ENCODE measurements at regions not wholly inside any gene's neighbourhood (a gene's known extent, or its start where the extent isn't known, plus 50 kb on each side); places are given as distances from the start of the nearest gene placed in this dataset.
"Not testable (repeated sequence)": the region's sequence is repeated elsewhere in the genome, so short reads cannot be mapped to it uniquely, and the experiment has no call there.

DNA sequence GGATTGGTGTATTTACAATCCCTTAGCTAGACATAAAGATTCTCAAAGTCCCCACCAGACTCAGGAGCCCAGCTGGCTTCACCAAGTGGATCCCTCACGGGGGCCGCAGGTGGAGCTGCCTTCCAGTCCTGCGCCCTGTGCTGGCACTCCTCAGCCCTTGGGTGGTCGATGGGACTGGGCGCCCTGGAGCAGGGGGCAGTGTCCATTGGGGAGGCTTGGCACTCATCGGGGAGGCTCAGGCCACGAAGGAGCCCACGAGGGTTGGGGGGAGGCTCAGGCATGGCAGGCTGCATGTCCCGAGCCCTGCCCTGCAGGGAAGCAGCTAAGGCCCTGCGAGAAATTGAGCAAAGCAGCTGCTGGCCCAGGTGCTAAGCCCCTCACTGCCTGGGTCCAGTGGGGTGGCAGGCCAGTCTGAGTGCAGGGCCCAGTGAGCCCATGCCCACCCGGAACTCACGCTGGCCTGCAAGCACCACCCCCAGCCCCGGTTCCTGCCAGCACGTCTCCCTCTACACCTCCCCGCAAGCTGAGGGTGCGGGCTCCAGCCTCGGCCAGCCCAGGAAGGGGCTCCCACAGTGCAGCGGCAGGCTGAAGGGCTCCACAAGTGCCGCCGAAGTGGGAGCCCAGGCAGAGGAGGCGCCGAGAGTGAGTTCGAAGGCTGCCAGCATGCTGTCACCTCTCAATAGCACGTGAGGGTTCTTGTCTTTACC is 198.5 kb downstream of the ADRA2C start:
- H3K36me3 Mint-ChIP-seq; CTCF ChIA-PET; intact Hi-C loops (cut with micrococcal nuclease); H3K4me3 Mint-ChIP-seq; H3K4me1 Mint-ChIP-seq; H3K27ac ChIP-seq (ENCODE audit: low read depth, low read length); H3K27me3 Mint-ChIP-seq; H3K9me3 Mint-ChIP-seq; H3K4me1 ChIP-seq (ENCODE audit: control insufficient read depth in 2 of 2, insufficient read depth in 2 of 2, low read length in 2 of 2); H3K9me3 ChIP-seq (ENCODE audit: control insufficient read depth in 2 of 3, low read length in 3 of 3); H3K27me3 ChIP-seq (ENCODE audit: control insufficient read depth in 2 of 2, insufficient read depth in 2 of 2, low read length in 2 of 2); DNase-seq; H3K36me3 ChIP-seq (ENCODE audit: control insufficient read depth in 2 of 3, insufficient read depth in 3 of 3, low read length in 3 of 3); H3K27ac Mint-ChIP-seq; ATAC-seq; H3K4me3 ChIP-seq (ENCODE audit: low read length): not testable (repeated sequence)
- POLR2A ChIA-PET, result interaction anchor here (0.5 kb wide), 1 partner anchor 1001 kb away, joined by 3 read pairs; the partner anchor contains the start of gene GRK4

DNA sequence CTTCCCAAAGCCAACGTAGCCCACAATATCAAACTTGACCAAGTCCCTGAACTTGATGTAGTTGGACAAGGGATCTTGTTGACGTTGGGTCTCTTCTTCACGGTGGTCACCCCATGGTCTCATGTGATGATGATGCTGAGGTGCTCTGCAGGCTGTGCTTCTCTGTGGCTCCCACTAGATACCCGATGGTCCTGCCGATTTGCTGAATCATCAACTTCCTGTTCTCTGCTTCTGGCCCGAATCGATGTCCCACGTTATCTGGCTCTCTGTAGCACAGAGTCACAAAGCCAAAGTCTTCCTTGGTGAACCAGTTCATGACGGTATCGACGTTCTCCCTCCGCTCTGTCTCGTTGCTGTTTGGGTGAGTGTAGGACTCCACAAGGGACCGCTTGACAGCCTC is 201.0 kb downstream of the ADRA2C start:
- H3K36me3 ChIP-seq (ENCODE audit: control insufficient read depth in 2 of 3, insufficient read depth in 3 of 3, low read length in 3 of 3); CTCF ChIA-PET; H3K4me3 ChIP-seq (ENCODE audit: low read length); ATAC-seq; H3K27ac ChIP-seq (ENCODE audit: low read depth, low read length); H3K4me1 ChIP-seq (ENCODE audit: control insufficient read depth in 2 of 2, insufficient read depth in 2 of 2, low read length in 2 of 2); H3K9me3 Mint-ChIP-seq; H3K4me3 Mint-ChIP-seq; H3K4me1 Mint-ChIP-seq; H3K27me3 Mint-ChIP-seq; POLR2A ChIA-PET; DNase-seq; H3K36me3 Mint-ChIP-seq; H3K27me3 ChIP-seq (ENCODE audit: control insufficient read depth in 2 of 2, insufficient read depth in 2 of 2, low read length in 2 of 2); intact Hi-C loops (cut with micrococcal nuclease); H3K9me3 ChIP-seq (ENCODE audit: control insufficient read depth in 2 of 3, low read length in 3 of 3): not testable (repeated sequence)
- H3K27ac Mint-ChIP-seq, result peak overlapping the region in 1 of 9 donors; percentile 48

DNA sequence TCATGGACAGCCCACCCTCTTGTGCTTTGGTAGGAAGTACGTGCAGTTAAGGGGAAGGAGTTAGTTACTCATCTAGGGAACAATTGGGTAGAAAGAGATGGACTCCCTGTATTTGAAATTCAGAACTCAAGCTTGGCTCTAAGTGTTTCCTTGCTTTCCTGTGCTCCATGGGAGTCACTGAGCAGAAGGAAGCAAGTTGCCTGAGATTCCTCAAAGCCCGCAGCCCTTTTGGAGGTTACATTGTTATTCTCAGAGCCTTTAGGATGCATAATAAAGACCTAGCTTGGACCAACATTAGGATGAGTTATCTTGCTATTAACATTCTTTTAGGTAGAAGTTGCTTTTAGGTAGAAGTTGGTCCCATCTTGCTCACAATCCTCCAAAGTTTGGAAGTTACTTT is 206.4 kb downstream of the ADRA2C start:
- POLR2A ChIA-PET; CTCF ChIA-PET; H3K4me3 Mint-ChIP-seq; H3K9me3 Mint-ChIP-seq; H3K27ac Mint-ChIP-seq; H3K9me3 ChIP-seq (ENCODE audit: control insufficient read depth in 2 of 3, low read length in 3 of 3); H3K36me3 Mint-ChIP-seq; H3K27me3 ChIP-seq (ENCODE audit: control insufficient read depth in 2 of 2, insufficient read depth in 2 of 2, low read length in 2 of 2); H3K4me1 ChIP-seq (ENCODE audit: control insufficient read depth in 2 of 2, insufficient read depth in 2 of 2, low read length in 2 of 2); H3K4me1 Mint-ChIP-seq; H3K4me3 ChIP-seq (ENCODE audit: low read length); H3K27ac ChIP-seq (ENCODE audit: low read depth, low read length); ATAC-seq; intact Hi-C loops (cut with micrococcal nuclease); DNase-seq; H3K36me3 ChIP-seq (ENCODE audit: control insufficient read depth in 2 of 3, insufficient read depth in 3 of 3, low read length in 3 of 3): not testable (repeated sequence)
- peaks cover 10 to 37% (median 19%) of the 10 kb centered on the region in 5 donors for H3K27me3 Mint-ChIP-seq

DNA sequence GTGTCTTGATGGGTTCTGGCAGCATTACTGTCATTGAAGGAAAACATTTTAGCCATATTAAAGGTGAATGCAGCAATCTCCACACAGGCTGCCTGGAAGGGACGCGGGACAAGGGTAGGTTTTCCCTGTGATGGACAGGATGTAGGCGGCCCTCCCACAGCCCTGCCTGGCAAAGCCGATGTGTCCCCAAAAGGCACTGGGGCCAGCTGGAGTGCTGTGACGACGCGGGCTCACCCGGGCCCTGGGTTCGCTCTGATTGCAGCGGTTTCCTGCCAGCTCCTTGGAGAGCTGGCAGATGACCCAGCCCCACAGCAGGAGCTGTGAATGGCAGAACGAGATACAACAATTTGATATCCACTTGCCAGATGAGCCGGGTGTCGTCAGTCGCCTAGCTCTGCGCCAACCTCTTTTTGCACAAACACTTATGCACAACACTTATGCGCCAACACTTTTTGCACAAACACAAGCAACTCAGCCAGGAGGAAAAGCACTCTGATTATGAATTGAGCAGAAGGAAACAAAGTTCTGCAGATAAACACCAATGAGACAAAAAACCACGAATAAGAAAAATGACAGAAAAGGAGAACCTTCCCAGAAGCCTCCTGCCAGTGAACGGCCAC is 207.5 kb downstream of the ADRA2C start:
- H3K4me3 ChIP-seq (ENCODE audit: low read length); H3K4me1 Mint-ChIP-seq; H3K9me3 Mint-ChIP-seq; H3K36me3 ChIP-seq (ENCODE audit: control insufficient read depth in 2 of 3, insufficient read depth in 3 of 3, low read length in 3 of 3); DNase-seq; H3K9me3 ChIP-seq (ENCODE audit: control insufficient read depth in 2 of 3, low read length in 3 of 3); H3K27ac ChIP-seq (ENCODE audit: low read depth, low read length); CTCF ChIA-PET; ATAC-seq; H3K27me3 ChIP-seq (ENCODE audit: control insufficient read depth in 2 of 2, insufficient read depth in 2 of 2, low read length in 2 of 2); H3K4me3 Mint-ChIP-seq; intact Hi-C loops (cut with micrococcal nuclease); POLR2A ChIA-PET; H3K4me1 ChIP-seq (ENCODE audit: control insufficient read depth in 2 of 2, insufficient read depth in 2 of 2, low read length in 2 of 2); H3K36me3 Mint-ChIP-seq: not testable (repeated sequence)
- H3K27ac Mint-ChIP-seq, result peak overlapping the region in 1 of 9 donors; percentile 32
- peaks cover 10 to 37% (median 18%) of the 10 kb centered on the region in 5 donors for H3K27me3 Mint-ChIP-seq

DNA sequence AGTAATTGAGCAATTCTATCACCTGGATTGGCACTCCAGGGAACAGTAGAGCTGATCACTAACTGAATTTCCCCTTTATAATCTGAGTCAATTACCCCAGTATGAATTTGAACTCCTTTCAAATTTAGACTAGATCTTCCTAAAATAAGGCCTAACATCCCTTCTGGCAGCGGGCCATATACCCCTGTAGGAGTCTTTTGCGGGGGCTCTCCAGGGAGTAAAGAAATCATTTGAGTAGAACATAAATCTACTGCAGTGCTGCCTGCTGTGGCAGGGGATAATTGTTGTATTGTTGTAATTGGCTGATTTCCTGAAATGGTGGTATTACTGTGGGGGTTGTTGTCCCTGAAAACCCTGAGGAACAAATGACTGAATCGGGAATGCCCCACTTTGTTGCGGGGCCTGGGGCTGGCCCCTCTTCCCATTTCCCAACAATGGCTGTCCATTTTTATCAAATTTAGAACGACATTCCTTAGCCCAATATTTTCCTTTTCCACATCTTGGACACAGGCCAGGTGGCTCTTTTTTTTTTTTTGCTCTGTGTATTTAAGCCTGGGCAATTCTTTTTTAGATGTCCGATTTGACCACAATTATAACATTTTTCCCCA is 217.4 kb downstream of the ADRA2C start:
- peaks cover 9 to 27% (median 18%) of the 10 kb centered on the region in 5 donors for H3K27me3 Mint-ChIP-seq
- H3K27ac ChIP-seq (ENCODE audit: low read depth, low read length); H3K36me3 ChIP-seq (ENCODE audit: control insufficient read depth in 2 of 3, insufficient read depth in 3 of 3, low read length in 3 of 3); intact Hi-C loops (cut with micrococcal nuclease); H3K4me3 Mint-ChIP-seq; H3K9me3 ChIP-seq (ENCODE audit: control insufficient read depth in 2 of 3, low read length in 3 of 3); CTCF ChIA-PET; POLR2A ChIA-PET; H3K27ac Mint-ChIP-seq; DNase-seq; H3K4me3 ChIP-seq (ENCODE audit: low read length); H3K36me3 Mint-ChIP-seq; H3K4me1 Mint-ChIP-seq; H3K4me1 ChIP-seq (ENCODE audit: control insufficient read depth in 2 of 2, insufficient read depth in 2 of 2, low read length in 2 of 2); ATAC-seq; H3K9me3 Mint-ChIP-seq; H3K27me3 ChIP-seq (ENCODE audit: control insufficient read depth in 2 of 2, insufficient read depth in 2 of 2, low read length in 2 of 2): not testable (repeated sequence)

DNA sequence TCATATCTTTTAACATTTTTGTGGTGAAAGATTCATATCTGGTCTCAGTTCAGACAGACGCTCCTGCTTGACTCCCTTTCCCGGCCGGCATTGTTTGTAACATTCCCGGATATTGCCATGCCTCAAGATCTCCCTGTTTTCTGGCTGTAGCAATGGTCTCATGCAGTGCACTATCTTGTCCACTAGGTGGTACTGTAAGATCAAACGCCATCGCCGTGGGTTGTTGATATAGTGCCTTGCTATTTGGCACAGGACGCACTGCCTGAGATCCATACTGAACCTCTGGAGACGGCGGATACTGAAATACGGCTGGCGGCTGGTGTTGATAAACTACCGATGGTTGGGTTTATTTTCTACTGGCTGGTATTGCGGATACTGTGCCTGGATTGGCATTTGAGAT is 218.6 kb downstream of the ADRA2C start:
- H3K9me3 Mint-ChIP-seq; H3K4me1 ChIP-seq (ENCODE audit: control insufficient read depth in 2 of 2, insufficient read depth in 2 of 2, low read length in 2 of 2); H3K27ac ChIP-seq (ENCODE audit: low read depth, low read length); H3K4me1 Mint-ChIP-seq; POLR2A ChIA-PET; H3K4me3 ChIP-seq (ENCODE audit: low read length); H3K36me3 ChIP-seq (ENCODE audit: control insufficient read depth in 2 of 3, insufficient read depth in 3 of 3, low read length in 3 of 3); ATAC-seq; H3K36me3 Mint-ChIP-seq; H3K9me3 ChIP-seq (ENCODE audit: control insufficient read depth in 2 of 3, low read length in 3 of 3); CTCF ChIA-PET; H3K27ac Mint-ChIP-seq; H3K27me3 ChIP-seq (ENCODE audit: control insufficient read depth in 2 of 2, insufficient read depth in 2 of 2, low read length in 2 of 2): not testable (repeated sequence)
- Mint-ChIP-seq H3K27me3 (peaks cover 9 to 27% (median 18%) of the 10 kb centered on the region in 5 donors), H3K4me3 (peak overlapping the region in 8 of 10 donors; percentile 16 to 73 (median 67))
- intact Hi-C loops (cut with micrococcal nuclease), result loop anchor here in 1 of 2 donors (5.0 kb wide), 1 partner anchor 123 kb away; no protein-coding TSS in a partner anchor
- DNase-seq, result peak in 4 of 9 donors; percentile 0 to 26 (median 3)

DNA sequence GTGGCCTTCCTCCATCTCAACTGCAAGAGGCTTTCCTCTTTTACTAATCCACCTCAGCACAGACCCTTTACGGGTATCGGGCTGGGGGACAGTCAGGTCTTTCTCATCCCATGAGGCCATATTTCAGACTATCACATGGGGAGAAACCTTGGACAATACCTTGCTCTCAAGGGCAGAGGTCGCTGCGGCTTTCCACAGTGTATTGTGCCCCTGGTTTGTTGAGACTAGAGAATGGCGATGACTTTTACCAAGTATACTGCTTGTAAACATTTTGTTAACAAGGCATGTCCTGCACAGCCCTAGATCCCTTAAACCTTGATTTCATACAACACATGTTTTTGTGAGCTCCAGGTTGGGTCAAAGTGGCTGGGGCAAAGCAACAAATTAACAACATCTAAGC is 220.2 kb downstream of the ADRA2C start:
- H3K4me3 Mint-ChIP-seq; H3K27ac Mint-ChIP-seq; H3K4me3 ChIP-seq (ENCODE audit: low read length); H3K9me3 ChIP-seq (ENCODE audit: control insufficient read depth in 2 of 3, low read length in 3 of 3); H3K36me3 Mint-ChIP-seq; H3K4me1 Mint-ChIP-seq; H3K9me3 Mint-ChIP-seq; POLR2A ChIA-PET; H3K4me1 ChIP-seq (ENCODE audit: control insufficient read depth in 2 of 2, insufficient read depth in 2 of 2, low read length in 2 of 2); H3K27me3 ChIP-seq (ENCODE audit: control insufficient read depth in 2 of 2, insufficient read depth in 2 of 2, low read length in 2 of 2); DNase-seq; ATAC-seq; H3K27ac ChIP-seq (ENCODE audit: low read depth, low read length); CTCF ChIA-PET; H3K36me3 ChIP-seq (ENCODE audit: control insufficient read depth in 2 of 3, insufficient read depth in 3 of 3, low read length in 3 of 3): not testable (repeated sequence)
- H3K27me3 Mint-ChIP-seq, result peaks cover 15 to 29% (median 24%) of the 10 kb centered on the region in 5 donors
- intact Hi-C loops (cut with micrococcal nuclease), result loop anchor here in 1 of 2 donors (5.0 kb wide), 1 partner anchor 121 kb away; no protein-coding TSS in a partner anchor

Data from naive thymus-derived CD4-positive, alpha-beta T cell (primary cell).